ENCODE measurements at regions not wholly inside any gene's neighbourhood (a gene's known extent, or its start where the extent isn't known, plus 50 kb on each side); places are given as distances from the start of the nearest gene placed in this dataset.

DNA sequence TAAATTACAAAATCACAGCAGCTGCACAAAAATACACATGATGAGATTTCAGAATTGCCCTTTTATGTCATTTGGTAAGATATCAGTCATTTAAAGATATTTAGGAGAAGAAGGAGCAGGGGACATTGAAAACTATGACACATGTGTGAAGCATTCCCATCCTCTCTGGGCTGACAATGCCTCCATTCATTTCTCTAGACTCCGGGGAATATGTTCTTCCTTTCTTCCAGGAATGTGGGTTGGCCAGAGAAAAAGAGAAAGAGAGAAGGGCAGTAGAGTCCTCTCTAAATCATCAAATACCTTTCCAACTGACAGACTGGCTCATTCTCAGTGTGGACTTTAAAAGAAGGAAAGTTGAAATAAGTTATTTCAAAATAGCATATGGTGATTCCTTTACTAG, 205.6 kb upstream of the ADAMTSL1 start:
- no peaks in the 10 kb centered on the region for H3K36me3 ChIP-seq (replicated peaks in 1 of 2; ENCODE audit: control insufficient read depth in 2 of 2, insufficient read depth in 2 of 2, low read length in 2 of 2)
- H2BK120ac ChIP-seq (ENCODE audit: low read depth, low read length): no peak overlapping the region
- no peak overlapping the region for H2BK15ac ChIP-seq (ENCODE audit: low read length)
- H3K9ac ChIP-seq (ENCODE audit: low read depth, low read length, poor library complexity): no peak overlapping the region
- no peak overlapping the region for H3K4me3 ChIP-seq (ENCODE audit: low read length in 2 of 2)
- no peak overlapping the region for H3K23ac ChIP-seq (ENCODE audit: low read depth, low read length, poor library complexity)
- peak; percentile 51 for DNase-seq (ENCODE audit: low spot score)
- peaks cover 2 to 10% of the 10 kb centered on the region in 2 donors for H3K4me1 ChIP-seq (ENCODE audit: control insufficient read depth in 2 of 2, insufficient read depth in 1 of 2, low read depth in 1 of 2, low read length in 2 of 2)
- no peak overlapping the region for H3K27ac ChIP-seq (replicated peaks; ENCODE audit: low read length)
- peaks cover 2 to 15% of the 10 kb centered on the region in 2 donors for H3K9me3 ChIP-seq (replicated peaks in 1 of 2; ENCODE audit: control insufficient read depth in 2 of 2, insufficient read depth in 1 of 2, low read depth in 1 of 2, low read length in 2 of 2)
- WGBS, 2 donors (ENCODE audit: extremely low coverage in 2 of 2, insufficient read length in 2 of 2, insufficient replicate concordance in 1 of 2): no CpG with 5 or more reads among the region's 1 CpG
- no peak overlapping the region for H3K4ac ChIP-seq (ENCODE audit: low read length)
- no peaks in the 10 kb centered on the region for H3K27me3 ChIP-seq (ENCODE audit: control insufficient read depth in 3 of 3, insufficient read depth in 3 of 3, low read depth in 1 of 3, low read length in 3 of 3)
- no peak overlapping the region for H3K18ac ChIP-seq (ENCODE audit: low read length)
- H3K4me2 ChIP-seq (ENCODE audit: insufficient read depth, low read length, poor library complexity, severe bottlenecking): no peak overlapping the region
- no peak overlapping the region for H2BK12ac ChIP-seq (ENCODE audit: low read length)
- peak overlapping the region; percentile 29 for H2AFZ ChIP-seq (ENCODE audit: low read length)
- no peaks in the 10 kb centered on the region for H3K79me1 ChIP-seq (ENCODE audit: low read depth, low read length)
- no peak overlapping the region for H4K8ac ChIP-seq (ENCODE audit: low read depth, low read length)
- no peak overlapping the region for H2BK5ac ChIP-seq (ENCODE audit: low read length)
- no peak overlapping the region for H3K14ac ChIP-seq (ENCODE audit: low read length)
- no peak overlapping the region for H2AK5ac ChIP-seq (ENCODE audit: low read depth, low read length)
- H4K91ac ChIP-seq (ENCODE audit: low read depth, low read length, poor library complexity): no peak overlapping the region

DNA sequence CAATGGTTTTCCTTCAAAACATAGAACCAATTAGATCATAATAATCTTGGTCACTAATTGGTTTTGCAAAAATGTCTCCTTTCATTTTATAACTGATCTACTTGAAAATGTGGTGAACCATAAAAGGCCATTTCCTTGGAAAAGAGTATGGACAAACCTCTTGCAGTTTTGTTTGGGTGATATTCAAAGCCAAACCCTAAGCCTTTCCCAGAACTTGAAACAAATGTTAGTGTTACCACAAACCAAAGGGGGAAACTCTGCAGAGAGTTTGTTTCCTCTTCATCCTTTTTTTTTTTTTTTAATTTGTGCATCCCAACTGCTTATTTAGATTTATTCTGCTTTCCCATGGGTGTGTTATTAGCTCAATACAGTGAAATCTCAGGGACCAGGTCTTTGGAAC, 204.4 kb upstream of the ADAMTSL1 start:
- Histone ChIP-seq H3K36me3 (replicated peaks in 1 of 2; ENCODE audit: control insufficient read depth in 2 of 2, insufficient read depth in 2 of 2, low read length in 2 of 2) (no peaks in the 10 kb centered on the region), H2BK15ac (ENCODE audit: low read length) (no peak overlapping the region), H3K79me1 (ENCODE audit: low read depth, low read length) (no peaks in the 10 kb centered on the region), H3K9me3 (replicated peaks in 1 of 2; ENCODE audit: control insufficient read depth in 2 of 2, insufficient read depth in 1 of 2, low read depth in 1 of 2, low read length in 2 of 2) (peaks cover 2 to 24% of the 10 kb centered on the region in 2 donors), H3K18ac (ENCODE audit: low read length) (no peak overlapping the region), H3K4me3 (ENCODE audit: low read length in 2 of 2) (no peak overlapping the region), H2AK5ac (ENCODE audit: low read depth, low read length) (no peak overlapping the region), H3K4me2 (ENCODE audit: insufficient read depth, low read length, poor library complexity, severe bottlenecking) (no peak overlapping the region), H3K14ac (ENCODE audit: low read length) (no peak overlapping the region), H2AFZ (ENCODE audit: low read length) (no peak overlapping the region), H3K27ac (replicated peaks; ENCODE audit: low read length) (no peak overlapping the region), H2BK5ac (ENCODE audit: low read length) (no peak overlapping the region), H3K4me1 (ENCODE audit: control insufficient read depth in 2 of 2, insufficient read depth in 1 of 2, low read depth in 1 of 2, low read length in 2 of 2) (peaks cover 2 to 10% of the 10 kb centered on the region in 2 donors), H3K4ac (ENCODE audit: low read length) (no peak overlapping the region), H4K8ac (ENCODE audit: low read depth, low read length) (no peak overlapping the region), H3K9ac (ENCODE audit: low read depth, low read length, poor library complexity) (no peak overlapping the region), H3K23ac (ENCODE audit: low read depth, low read length, poor library complexity) (no peak overlapping the region), H2BK120ac (ENCODE audit: low read depth, low read length) (no peak overlapping the region), H4K91ac (ENCODE audit: low read depth, low read length, poor library complexity) (no peak overlapping the region), H3K27me3 (ENCODE audit: control insufficient read depth in 3 of 3, insufficient read depth in 3 of 3, low read depth in 1 of 3, low read length in 3 of 3) (no peaks in the 10 kb centered on the region), H2BK12ac (ENCODE audit: low read length) (no peak overlapping the region)
- no peak for DNase-seq (ENCODE audit: low spot score)

DNA sequence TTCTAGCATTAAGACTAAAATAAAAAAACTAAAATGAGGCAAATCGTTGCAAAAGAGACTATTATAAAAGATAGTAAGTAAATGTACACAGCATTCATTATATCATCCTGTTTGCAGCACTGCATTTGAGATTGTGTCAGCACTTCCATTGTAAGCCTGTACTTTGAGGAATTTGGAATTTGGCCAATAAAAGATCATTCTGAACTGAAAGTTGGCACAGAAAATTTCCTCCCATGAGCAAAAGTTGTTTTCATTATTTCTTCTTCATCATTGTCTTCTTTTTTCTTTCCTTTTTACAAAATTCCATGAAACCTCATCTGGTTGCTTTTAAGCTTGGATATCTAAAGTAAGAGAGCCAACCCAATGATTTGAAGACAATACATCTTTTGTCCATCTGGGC, 199.3 kb upstream of the ADAMTSL1 start:
- H4K8ac ChIP-seq (ENCODE audit: low read depth, low read length): no peak overlapping the region
- H3K14ac ChIP-seq (ENCODE audit: low read length): no peak overlapping the region
- no peaks in the 10 kb centered on the region for H3K27me3 ChIP-seq (ENCODE audit: control insufficient read depth in 3 of 3, insufficient read depth in 3 of 3, low read depth in 1 of 3, low read length in 3 of 3)
- H3K36me3 ChIP-seq (replicated peaks in 1 of 2; ENCODE audit: control insufficient read depth in 2 of 2, insufficient read depth in 2 of 2, low read length in 2 of 2): no peaks in the 10 kb centered on the region
- no peak for DNase-seq (ENCODE audit: low spot score)
- no peak overlapping the region for H3K9ac ChIP-seq (ENCODE audit: low read depth, low read length, poor library complexity)
- H2BK15ac ChIP-seq (ENCODE audit: low read length): no peak overlapping the region
- H3K4ac ChIP-seq (ENCODE audit: low read length): no peak overlapping the region
- no peaks in the 10 kb centered on the region for H3K79me1 ChIP-seq (ENCODE audit: low read depth, low read length)
- no peak overlapping the region for H2AK5ac ChIP-seq (ENCODE audit: low read depth, low read length)
- no peak overlapping the region for H3K23ac ChIP-seq (ENCODE audit: low read depth, low read length, poor library complexity)
- H2BK120ac ChIP-seq (ENCODE audit: low read depth, low read length): no peak overlapping the region
- H3K18ac ChIP-seq (ENCODE audit: low read length): no peak overlapping the region
- no peak overlapping the region for H3K4me3 ChIP-seq (ENCODE audit: low read length in 2 of 2)
- peaks cover 2 to 28% of the 10 kb centered on the region in 2 donors for H3K9me3 ChIP-seq (replicated peaks in 1 of 2; ENCODE audit: control insufficient read depth in 2 of 2, insufficient read depth in 1 of 2, low read depth in 1 of 2, low read length in 2 of 2)
- no peak overlapping the region for H2AFZ ChIP-seq (ENCODE audit: low read length)
- no peak overlapping the region for H3K4me2 ChIP-seq (ENCODE audit: insufficient read depth, low read length, poor library complexity, severe bottlenecking)
- WGBS, 2 donors (ENCODE audit: extremely low coverage in 2 of 2, insufficient read length in 2 of 2, insufficient replicate concordance in 1 of 2): no CpG with 5 or more reads among the region's 1 CpG
- no peak overlapping the region for H2BK12ac ChIP-seq (ENCODE audit: low read length)
- no peaks in the 10 kb centered on the region for H3K4me1 ChIP-seq (ENCODE audit: control insufficient read depth in 2 of 2, insufficient read depth in 1 of 2, low read depth in 1 of 2, low read length in 2 of 2)
- no peak overlapping the region for H3K27ac ChIP-seq (replicated peaks; ENCODE audit: low read length)
- H4K91ac ChIP-seq (ENCODE audit: low read depth, low read length, poor library complexity): no peak overlapping the region
- H2BK5ac ChIP-seq (ENCODE audit: low read length): no peak overlapping the region

DNA sequence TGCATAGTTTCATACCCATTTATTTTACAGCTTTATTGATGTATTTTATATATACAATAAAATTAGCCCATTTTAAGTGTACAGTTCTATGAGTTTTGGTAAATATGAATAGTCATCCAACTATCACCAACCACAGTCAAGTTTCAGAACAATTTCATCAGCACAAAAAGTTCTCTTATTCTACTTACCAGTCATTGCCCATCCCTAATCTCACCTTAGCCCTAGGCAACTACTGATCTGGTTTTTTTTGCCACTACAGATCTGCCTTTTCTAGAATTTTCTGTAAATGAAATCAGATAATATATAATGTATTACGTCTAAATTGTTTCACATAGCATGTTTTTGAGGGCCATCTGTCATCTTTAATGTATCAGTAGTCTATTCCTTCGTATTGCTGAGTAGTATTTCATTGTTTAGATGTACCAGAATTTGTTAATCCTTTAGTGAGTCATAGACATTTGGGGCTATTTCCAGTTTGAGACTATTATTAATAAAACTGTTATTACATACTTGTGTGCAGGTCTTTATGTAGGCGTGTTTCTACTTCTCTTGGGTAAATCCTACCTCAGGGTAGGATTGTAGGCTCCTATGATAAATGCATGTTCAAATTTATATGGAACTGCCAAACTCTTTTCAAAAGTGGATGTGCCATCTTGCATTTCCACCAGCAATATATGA, 198.5 kb upstream of the ADAMTSL1 start:
- Histone ChIP-seq H2BK120ac (ENCODE audit: low read depth, low read length) (no peak overlapping the region), H3K23ac (ENCODE audit: low read depth, low read length, poor library complexity) (no peak overlapping the region), H3K9ac (ENCODE audit: low read depth, low read length, poor library complexity) (no peak overlapping the region), H2BK15ac (ENCODE audit: low read length) (no peak overlapping the region), H3K18ac (ENCODE audit: low read length) (no peak overlapping the region), H3K4me1 (ENCODE audit: control insufficient read depth in 2 of 2, insufficient read depth in 1 of 2, low read depth in 1 of 2, low read length in 2 of 2) (no peaks in the 10 kb centered on the region), H2AK5ac (ENCODE audit: low read depth, low read length) (no peak overlapping the region), H3K9me3 (replicated peaks in 1 of 2; ENCODE audit: control insufficient read depth in 2 of 2, insufficient read depth in 1 of 2, low read depth in 1 of 2, low read length in 2 of 2) (peaks cover 6 to 22% of the 10 kb centered on the region in 2 donors), H2AFZ (ENCODE audit: low read length) (no peak overlapping the region), H3K27me3 (ENCODE audit: control insufficient read depth in 3 of 3, insufficient read depth in 3 of 3, low read depth in 1 of 3, low read length in 3 of 3) (no peaks in the 10 kb centered on the region), H3K4me3 (ENCODE audit: low read length in 2 of 2) (no peak overlapping the region), H2BK12ac (ENCODE audit: low read length) (no peak overlapping the region), H3K79me1 (ENCODE audit: low read depth, low read length) (no peaks in the 10 kb centered on the region), H3K4ac (ENCODE audit: low read length) (no peak overlapping the region), H3K27ac (replicated peaks; ENCODE audit: low read length) (no peak overlapping the region), H3K14ac (ENCODE audit: low read length) (no peak overlapping the region), H3K4me2 (ENCODE audit: insufficient read depth, low read length, poor library complexity, severe bottlenecking) (no peak overlapping the region), H3K36me3 (replicated peaks in 1 of 2; ENCODE audit: control insufficient read depth in 2 of 2, insufficient read depth in 2 of 2, low read length in 2 of 2) (peaks cover 0 to 1% of the 10 kb centered on the region in 2 donors), H4K8ac (ENCODE audit: low read depth, low read length) (no peak overlapping the region), H4K91ac (ENCODE audit: low read depth, low read length, poor library complexity) (no peak overlapping the region), H2BK5ac (ENCODE audit: low read length) (no peak overlapping the region)
- WGBS, 2 donors (ENCODE audit: extremely low coverage in 2 of 2, insufficient read length in 2 of 2, insufficient replicate concordance in 1 of 2): no CpG with 5 or more reads among the region's 3 CpGs
- DNase-seq (ENCODE audit: low spot score): no peak
